GM21423 (cell line): ENCODE measurements at regions not wholly inside any gene's neighbourhood (a gene's known extent, or its start where the extent isn't known, plus 50 kb on each side); places are given as distances from the start of the nearest gene placed in this dataset.
"Not testable (repeated sequence)": the region's sequence is repeated elsewhere in the genome, so short reads cannot be mapped to it uniquely, and the experiment has no call there.

Experiments
- ATAC-seq: cut with Tn5 transposase; IDR thresholded peaks from one replicate; pipeline ENCODE4 v1.9.1; 2021; ENCODE audit warnings: mild to moderate bottlenecking, moderate library complexity; ENCODE audit not compliant: unreplicated experiment

DNA sequence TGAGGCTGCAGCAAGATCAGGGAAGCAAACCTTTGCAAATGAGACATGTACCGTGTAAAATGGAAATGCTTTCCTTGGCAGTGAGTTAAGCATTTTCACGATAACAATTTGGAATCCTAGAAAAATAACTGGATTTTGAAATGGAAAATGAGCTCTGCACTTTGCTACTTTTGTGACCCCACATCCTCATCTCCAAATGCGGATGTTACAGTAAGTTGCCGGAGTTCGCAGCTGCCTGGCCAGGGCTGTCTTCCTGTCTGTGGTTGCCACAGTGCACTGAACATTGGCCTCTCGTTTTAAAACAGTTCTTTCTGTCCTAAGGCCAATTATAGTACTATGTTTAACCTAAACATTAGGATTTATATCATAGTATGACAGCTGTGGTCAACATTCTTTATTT, 136.2 kb upstream of the FZD8 start:
- ATAC-seq = peak; percentile 70

DNA sequence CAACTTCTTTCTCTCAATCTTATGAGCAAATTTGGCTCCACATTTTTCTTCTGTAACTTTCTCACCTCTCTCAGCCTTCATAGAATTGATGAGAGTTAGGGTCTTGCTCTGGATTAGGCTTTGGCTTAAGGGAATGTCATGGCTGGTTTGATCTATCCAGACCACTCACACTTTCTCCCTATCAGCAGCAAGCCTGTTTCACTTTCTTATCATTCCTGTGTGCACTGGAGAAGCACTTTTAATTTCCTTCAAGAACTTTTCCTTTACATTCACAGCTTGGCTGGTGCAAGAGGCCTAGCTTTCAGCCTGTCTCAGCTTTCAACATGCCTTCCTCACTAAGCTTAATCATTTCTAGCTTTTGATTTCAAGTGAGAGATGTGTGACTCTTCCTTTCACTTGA, 134.5 kb upstream of the FZD8 start:
- ATAC-seq = not testable (repeated sequence)

DNA sequence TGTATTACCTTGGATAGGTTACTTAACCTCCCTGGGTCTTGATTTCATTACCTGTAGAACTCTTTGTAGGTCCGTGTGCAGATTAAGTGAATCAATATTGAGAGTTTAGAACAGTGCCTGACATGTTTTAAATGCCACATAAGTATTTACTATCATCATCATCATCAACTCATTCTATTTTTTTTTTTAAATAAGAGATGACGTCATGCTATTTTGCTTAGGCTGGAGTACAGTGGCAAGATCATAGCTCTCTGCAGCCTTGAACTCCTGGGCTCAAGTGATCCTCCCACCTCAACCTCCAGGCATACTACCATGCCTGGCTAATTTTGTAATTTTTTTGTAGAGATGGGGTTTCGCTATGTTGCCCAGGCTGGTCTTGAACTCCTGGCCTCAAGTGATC, 132.0 kb upstream of the FZD8 start:
- no peak for ATAC-seq

DNA sequence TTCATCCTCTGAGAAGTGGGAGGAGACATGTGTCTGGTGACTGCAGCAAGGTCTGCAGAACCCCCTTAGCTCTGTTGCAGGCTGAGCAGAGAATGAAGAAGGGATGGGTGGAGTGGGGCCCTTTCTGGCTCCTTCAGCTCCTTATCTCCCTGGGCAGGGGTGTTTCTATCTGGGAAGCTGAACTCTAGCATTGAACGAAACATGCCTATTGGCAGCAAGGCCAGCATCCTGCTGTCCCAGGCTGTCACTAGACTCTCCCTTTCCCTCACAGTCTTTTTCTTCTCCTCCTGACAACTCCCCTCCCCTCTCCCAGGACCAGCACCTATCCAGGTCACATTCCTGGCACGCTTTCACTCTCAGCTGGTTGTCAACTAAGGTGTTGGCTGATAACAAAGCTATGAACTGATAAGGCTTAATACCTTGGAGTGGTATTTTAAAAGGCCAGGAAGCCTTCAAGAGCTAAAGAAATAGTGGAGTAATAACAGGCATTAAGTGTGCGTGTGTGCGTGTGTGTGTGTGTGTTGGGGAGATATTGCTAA, 128.8 kb upstream of the FZD8 start:
- no peak for ATAC-seq

- no peak for ATAC-seq
These were observed 127.7 kb upstream of the FZD8 start for GRCh38 chr10:35769795-35770194.

DNA sequence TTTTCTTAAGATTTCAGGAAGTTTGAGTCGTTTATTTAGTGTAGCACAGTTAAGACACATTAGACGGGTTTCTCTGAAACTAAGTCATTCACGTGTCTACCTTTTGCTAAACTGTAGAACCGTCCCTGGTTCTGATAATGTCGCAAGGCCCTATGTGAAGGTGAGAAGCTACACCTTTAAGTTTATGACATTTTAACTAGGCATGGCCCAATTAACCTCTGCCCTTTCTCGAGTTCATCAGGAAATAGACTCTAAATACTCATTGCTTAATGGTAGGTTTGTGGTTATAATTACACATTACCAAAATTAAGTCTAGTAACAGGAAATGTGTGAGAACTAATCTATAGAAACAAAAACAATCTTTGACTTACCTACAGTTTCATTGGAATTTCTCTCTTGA, 126.6 kb upstream of the FZD8 start:
- no peak for ATAC-seq

GRCh38 chr10:35768011-35768410, 125.9 kb upstream of the FZD8 start:
- ATAC-seq = no peak

GRCh38 chr10:35765996-35766395, 123.9 kb upstream of the FZD8 start:
- no peak for ATAC-seq

GRCh38 chr10:35765066-35765527, 123.0 kb upstream of the FZD8 start:
- ATAC-seq = no peak

GRCh38 chr10:35762311-35763030, 120.4 kb upstream of the FZD8 start:
- no peak for ATAC-seq

- ATAC-seq = no peak
These were observed 116.0 kb upstream of the FZD8 start for GRCh38 chr10:35758076-35758475.

DNA sequence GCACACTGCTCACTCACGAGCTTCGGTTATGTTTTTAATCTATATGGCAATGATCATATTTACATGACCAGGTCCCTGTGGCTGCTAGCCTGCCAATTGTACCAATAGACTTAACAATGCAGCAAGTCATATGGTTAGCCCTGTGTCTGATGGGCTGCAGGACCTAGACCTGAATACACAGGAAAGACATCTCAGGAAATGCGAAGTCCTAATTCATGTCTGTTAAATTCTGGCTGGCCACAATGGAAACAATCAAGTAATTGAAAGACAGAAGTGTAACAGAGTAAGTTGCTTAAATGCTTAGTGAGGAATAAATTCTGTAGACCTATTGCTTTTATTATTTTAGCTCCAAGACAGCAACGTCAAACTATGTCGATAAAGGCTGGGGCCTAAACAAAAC, 112.4 kb upstream of the FZD8 start:
- ATAC-seq = no peak

DNA sequence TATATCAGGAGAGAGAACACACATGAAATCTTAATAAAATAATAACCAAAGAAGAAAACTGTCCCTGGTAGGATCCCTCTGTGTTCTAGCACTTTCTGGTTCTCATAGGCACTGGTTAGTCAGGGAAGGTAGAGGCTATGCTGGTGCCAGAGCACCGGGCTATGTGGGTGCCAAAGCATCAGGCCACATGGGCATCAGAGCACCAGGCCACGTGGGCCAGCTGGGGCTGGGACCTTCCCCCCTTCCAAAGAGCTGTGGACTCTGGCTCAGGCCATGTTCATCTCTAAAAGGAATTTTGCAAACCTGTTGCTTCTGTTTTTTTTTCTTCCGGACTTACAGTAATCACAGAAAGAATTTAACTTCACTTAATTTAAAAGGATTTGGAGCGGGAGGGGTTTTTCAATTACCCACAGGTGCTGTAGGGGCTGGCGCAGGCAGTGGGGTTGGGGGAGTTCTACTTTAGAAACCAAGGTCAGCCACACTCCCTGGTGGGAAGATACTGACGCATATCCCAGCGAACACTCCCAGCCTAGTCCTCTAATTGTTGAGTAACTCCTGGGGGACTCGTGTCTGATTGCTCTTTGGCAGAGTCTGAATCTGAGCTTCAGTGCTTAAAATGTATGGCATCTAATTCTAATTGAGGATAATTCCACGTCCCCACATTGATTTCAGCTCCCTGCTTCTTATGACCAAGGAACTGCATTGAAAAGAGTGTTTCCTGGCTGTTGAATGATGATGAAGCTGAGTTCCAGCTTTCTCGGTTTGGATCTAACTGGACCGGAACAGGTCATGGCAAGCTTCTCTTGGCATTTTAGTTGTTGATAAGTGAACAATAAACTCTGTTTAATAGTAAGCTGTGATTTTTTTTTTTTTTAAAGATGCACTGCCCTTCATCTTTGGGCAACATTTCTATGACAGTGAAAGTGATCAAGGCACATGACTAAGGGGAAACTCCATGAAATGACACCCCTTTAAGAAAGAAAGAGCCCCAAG, 110.7 kb upstream of the FZD8 start:
- ATAC-seq = no peak

DNA sequence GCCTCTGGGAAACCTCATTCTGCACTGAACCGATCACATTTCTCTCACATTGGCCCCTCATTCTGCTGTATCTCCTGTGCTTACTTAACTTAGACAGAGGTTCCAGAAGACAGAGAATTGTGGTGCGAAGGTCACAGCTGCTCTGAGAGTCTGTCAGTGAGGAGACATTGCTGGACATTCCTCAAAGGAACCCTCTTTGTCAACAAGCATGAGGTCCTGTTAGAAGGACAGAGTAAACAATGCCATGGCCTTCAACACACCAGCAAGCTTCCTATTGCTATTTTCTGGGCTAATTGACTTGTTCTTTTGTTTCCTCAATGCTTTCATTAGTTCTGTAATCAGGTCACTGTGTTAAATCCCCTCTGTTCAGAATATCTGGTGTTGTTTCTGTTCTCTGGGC, 109.3 kb upstream of the FZD8 start:
- no peak for ATAC-seq

- no peak for ATAC-seq
These were observed 107.1 kb upstream of the FZD8 start for GRCh38 chr10:35749230-35749629.

DNA sequence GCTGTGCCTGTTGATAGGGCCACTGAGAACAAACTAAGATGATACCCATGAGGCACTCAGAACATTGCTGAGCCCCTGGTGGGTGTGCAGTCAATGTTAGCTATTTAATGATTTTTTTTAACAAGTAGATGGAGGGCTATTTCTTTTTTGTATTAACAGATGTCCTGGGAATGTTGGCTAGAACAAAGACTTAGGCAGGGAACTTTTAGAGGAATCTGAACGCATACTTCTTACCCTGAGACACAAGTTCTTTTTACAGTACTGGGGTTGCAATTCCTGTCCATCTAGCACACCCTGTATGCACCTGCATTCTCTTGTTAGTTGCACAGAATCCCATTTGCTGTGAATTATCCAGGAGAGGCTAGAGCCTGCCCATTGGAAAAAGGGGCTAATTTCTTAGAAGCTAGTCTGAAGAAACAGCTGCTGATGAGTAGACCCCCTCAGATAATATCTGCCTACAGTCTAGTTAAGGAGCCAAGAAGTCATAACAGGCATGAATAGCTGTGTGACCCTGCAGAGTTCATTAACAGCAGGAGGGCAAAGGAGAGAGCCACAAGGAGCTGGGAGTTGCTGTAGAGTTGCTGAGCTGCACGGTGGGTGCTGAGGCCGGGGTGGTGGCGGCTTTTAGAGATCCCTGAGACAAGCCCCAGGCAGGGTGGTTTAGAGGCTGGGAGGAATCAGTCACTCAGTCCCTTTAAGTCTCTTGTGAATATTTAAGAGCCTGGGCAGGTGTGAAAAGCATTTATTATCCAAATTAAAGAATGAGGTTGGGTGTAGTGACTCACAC, 103.7 kb upstream of the FZD8 start:
- ATAC-seq = no peak

DNA sequence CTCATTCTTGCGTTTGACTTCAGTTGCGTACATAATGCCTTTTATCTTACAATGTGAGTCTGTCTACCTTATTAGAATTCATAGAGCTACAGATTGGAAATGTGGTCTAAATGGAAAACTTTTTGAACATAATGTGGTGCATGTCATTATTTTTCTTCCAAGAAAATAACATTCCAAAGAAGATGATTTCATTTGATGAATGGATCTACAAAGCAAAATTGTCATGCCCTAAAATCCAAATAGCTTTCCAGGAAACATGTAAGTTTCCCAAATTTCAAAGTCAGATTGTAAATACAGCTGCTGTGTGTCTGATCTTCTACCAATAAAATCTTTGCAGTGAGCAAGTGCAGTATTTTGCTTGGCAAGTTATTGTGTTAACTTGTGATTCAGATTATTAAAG, 101.8 kb upstream of the FZD8 start:
- no peak for ATAC-seq

GRCh38 chr10:35743351-35743750, 101.3 kb upstream of the FZD8 start:
- no peak for ATAC-seq

- no peak for ATAC-seq
These were observed 97.9 kb upstream of the FZD8 start for GRCh38 chr10:35739998-35740397.

GRCh38 chr10:35735412-35735811, 93.3 kb upstream of the FZD8 start:
- no peak for ATAC-seq

- ATAC-seq = no peak
These were observed 89.7 kb upstream of the FZD8 start for GRCh38 chr10:35731828-35732227.
